ENCODE measurements at regions not wholly inside any gene's neighbourhood (a gene's known extent, or its start where the extent isn't known, plus 50 kb on each side); places are given as distances from the start of the nearest gene placed in this dataset.

GRCh38 chr10:2145926-2146478 is 408.7 kb upstream of the ADARB2 start:
- no peak for DNase-seq (ENCODE audit: low read depth, low spot score)
- in situ Hi-C loops (cut with HindIII; ENCODE audit: low pct_unique_long_range_greater_than_20kb, low sequenced_read_pairs): no loop called here

DNA sequence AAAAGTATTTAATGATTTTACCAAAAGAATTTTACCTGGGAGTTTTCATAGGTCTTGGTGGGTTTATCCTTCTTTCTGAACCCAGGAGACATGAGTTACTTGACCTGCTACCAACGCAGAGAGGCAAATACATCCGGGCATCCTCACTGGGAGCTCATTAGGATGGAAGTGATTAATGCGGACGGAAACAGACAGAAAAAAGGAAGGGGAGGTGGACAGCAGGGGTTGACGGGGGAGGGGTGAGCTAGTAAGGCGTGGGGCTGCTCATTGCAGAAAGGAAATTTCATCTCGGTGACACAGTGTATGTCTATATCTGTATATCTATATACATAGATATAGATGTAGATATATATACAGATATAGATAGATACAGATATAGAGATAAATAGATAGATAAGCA is 408.2 kb upstream of the ADARB2 start:
- in situ Hi-C loops (cut with HindIII; ENCODE audit: low pct_unique_long_range_greater_than_20kb, low sequenced_read_pairs): no loop called here
- DNase-seq (ENCODE audit: low read depth, low spot score): no peak

DNA sequence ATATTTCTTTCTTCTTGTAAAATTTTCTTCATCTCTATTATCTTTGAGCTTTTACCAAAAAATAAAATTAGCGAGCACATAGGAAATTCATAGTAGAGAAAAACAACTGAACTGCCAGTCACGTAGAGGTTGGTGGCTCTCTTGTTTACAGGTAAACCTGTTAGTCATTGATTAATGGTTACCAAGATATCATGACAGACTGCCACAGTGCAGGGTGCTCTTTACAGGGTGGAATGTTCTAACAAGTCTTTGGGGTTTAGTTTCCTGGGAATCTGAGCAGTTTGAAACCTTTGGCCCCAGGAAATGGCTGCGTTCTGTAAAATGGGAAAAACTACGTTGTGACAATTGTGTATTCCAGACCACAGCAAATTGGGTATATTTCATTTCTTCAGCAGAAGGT is 407.3 kb upstream of the ADARB2 start:
- in situ Hi-C loops (cut with HindIII; ENCODE audit: low pct_unique_long_range_greater_than_20kb, low sequenced_read_pairs): no loop called here
- no peak for DNase-seq (ENCODE audit: low read depth, low spot score)

DNA sequence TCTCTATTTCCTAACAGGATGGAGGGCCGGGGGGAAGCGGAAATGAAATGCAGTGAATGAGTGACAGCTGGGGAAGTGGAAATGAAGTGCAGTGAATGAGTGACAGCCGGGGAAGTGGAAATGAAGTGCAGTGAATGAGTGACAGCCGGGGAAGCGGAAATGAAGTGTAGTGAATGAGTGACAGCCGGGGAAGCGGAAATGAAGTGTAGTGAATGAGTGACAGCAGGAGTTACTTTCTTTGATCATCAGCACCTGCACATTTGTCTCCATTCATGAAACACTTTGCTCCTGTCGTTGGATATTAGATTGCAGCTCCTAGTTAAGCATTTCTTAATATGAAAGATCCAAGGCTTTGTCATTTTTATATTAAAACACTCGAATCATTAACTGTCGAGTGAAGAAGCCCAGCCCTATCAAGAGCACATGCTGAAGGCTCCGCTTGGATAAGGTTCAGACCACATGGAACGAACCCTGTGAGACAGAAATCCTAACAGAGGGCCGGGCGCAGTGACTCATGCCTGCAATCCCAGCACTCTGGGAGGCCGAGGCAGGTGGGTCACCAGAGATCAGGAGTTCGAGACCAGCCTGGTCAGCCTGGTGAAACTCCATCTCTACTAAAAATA is 406.0 kb upstream of the ADARB2 start:
- DNase-seq (ENCODE audit: low read depth, low spot score): no peak
- in situ Hi-C loops (cut with HindIII; ENCODE audit: low pct_unique_long_range_greater_than_20kb, low sequenced_read_pairs): no loop called here

DNA sequence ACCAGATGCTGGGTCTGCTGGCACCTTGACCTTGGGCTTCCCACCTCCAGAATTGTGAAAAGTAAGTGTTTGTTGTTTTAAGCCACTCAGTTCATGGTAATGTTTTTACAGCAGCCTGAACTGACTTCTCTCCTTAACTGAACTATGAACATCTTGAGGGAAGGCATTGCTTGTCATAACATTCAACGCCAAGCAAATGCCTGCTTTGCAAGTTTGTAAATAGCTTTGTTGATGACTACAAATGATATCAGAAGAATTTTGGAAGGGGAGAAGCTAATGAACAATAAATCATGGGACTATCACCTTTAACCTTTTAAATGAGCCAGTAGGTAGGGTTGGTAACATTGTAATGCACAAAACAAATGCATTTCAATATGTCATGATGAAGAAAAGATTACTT is 402.4 kb upstream of the ADARB2 start:
- DNase-seq (ENCODE audit: low read depth, low spot score): no peak
- in situ Hi-C loops (cut with HindIII; ENCODE audit: low pct_unique_long_range_greater_than_20kb, low sequenced_read_pairs): no loop called here

DNA sequence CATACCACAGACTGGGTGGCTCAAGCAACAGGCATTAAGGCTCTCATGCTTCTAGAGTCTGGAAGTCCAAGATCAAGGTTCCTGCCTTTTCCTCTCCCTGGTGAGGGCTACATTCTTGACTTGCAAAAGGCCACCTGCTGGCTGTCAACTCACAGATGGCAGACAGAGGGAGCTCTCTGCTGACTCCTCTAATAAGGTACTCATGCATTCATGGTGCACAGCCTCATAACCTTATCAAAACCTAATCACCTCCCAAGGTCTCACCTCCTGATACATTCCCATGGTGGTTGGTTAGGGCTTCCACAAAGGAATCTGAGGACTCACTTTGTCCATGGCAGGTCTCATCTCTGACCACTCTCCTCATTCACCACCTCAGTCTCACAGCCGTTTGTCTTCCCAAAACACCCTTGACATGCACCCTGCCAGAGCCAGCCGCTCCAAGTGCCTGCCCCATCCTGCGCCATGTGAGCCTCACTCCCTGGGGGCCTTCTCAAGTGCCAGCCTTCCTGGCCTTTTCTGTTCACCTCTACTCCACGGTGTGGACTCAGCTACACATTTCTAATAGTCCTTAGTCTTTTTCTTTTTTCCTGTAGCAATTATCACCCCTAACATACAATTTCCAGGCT is 400.3 kb upstream of the ADARB2 start:
- DNase-seq (ENCODE audit: low read depth, low spot score): peak; percentile 45

DNA sequence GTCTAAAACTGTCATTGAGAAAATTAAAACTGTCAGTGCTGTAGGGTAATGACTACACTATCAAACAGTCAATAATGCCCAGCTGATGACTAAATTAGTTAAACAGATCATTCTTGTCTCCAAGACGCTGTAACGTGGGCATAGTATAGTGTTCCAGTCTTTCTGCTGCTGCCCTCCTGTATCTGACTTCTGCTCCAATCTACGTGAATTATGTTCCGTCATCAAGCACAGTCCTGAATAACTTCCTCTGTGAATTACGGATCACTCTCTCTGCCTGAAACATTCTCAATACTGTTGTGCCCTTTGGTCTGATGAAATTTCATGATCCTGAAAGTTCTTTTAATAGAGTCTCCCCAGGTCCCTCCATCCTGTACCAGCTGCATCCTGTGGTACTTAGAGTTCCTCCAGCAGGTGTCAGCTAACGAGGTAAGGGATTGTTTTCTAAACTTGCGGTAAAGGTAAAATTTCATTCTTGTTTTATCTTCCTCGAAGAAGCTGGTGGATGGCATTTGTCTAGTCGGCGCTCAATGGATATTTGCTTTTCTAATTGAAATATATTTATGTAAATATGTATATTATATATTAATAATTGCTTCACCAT is 393.5 kb upstream of the ADARB2 start:
- in situ Hi-C loops (cut with HindIII; ENCODE audit: low pct_unique_long_range_greater_than_20kb, low sequenced_read_pairs): no loop called here
- DNase-seq (ENCODE audit: low read depth, low spot score): no peak

More for the DNA sequence above, 400.3 kb upstream of the ADARB2 start:
- in situ Hi-C loops (cut with HindIII; ENCODE audit: low pct_unique_long_range_greater_than_20kb, low sequenced_read_pairs): no loop called here

GRCh38 chr10:2128991-2129390 is 391.7 kb upstream of the ADARB2 start:
- DNase-seq (ENCODE audit: low read depth, low spot score): no peak
- in situ Hi-C loops (cut with HindIII; ENCODE audit: low pct_unique_long_range_greater_than_20kb, low sequenced_read_pairs): no loop called here

DNA sequence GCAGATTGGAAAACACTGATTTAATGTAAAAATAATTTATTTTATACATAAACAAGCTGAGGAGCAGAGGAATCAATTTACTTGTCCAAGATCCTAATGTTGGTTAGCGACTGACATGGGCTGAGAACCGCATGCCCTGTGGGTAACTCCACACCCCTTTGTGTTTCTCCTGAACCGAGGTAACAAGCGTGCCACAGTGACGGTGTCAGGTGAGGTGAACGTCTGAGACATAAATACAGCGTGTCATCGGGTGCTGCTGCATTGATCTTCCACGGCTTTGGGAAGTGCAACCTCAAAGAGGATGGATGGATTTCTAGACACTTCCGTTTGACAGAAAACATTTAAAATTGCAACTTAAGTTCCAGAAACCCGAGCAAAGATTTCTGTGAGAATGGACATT is 386.8 kb upstream of the ADARB2 start:
- no peak for DNase-seq (ENCODE audit: low read depth, low spot score)
- in situ Hi-C loops (cut with HindIII; ENCODE audit: low pct_unique_long_range_greater_than_20kb, low sequenced_read_pairs): no loop called here

- DNase-seq (ENCODE audit: low read depth, low spot score): no peak
- in situ Hi-C loops (cut with HindIII; ENCODE audit: low pct_unique_long_range_greater_than_20kb, low sequenced_read_pairs): no loop called here
These were observed 385.3 kb upstream of the ADARB2 start for GRCh38 chr10:2122431-2123124.

DNA sequence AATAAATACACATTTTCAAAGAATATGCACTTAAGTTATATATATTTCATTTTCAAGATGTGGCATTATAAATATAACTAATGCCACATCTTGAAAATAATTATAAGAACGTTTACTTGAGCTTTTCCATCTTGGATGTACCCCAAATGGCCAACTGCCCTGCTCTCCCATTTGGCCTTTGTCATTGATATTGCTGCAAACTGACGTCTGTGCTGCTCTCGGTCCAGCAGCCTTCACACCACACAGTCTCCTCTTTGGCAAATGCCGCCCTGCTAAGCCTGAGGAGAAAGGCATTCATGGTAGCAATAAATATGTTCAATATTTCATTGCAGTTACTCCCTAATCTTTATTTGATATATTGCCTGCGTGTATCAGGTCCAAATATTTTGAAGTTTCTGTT is 384.6 kb upstream of the ADARB2 start:
- in situ Hi-C loops (cut with HindIII; ENCODE audit: low pct_unique_long_range_greater_than_20kb, low sequenced_read_pairs): no loop called here
- DNase-seq (ENCODE audit: low read depth, low spot score): no peak

DNA sequence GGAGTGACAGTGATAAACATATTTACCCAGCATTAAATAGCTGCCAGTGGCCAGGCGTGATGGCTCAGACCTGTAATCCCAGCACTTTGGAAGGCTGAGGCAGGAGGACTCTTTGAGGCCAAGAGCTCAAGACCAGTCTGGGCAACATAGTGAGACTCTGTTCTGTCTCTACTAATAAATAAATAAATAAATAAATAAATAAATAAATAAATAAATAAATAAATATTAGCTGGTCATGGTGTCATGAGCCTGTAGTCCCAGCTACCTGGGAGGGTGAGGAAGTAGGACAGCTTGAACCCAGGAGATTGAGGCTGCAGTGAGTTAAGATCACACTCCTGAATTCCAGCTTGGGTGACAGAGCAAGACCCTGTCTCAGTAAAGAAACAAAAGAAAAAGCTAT is 384.0 kb upstream of the ADARB2 start:
- in situ Hi-C loops (cut with HindIII; ENCODE audit: low pct_unique_long_range_greater_than_20kb, low sequenced_read_pairs): no loop called here
- no peak for DNase-seq (ENCODE audit: low read depth, low spot score)

DNA sequence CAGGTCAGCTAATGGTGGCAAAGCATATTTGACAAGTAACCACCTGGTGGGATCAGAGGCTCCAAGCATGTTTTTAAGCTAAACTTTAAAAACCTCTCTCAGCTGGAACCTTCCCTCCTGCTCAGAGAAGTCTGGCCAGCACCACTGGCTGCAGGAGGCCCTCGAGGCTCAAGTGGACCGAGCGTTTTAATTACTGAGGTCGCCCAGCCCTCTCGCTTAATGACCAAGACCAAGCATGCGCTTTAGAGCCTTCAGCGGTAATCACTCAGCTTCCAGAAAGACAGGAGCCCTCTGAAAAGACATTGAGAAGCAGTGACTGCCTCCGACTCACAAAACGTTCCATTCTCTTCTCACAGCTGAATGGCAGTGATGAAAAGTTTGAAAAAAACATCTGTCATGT is 383.4 kb upstream of the ADARB2 start:
- no peak for DNase-seq (ENCODE audit: low read depth, low spot score)
- in situ Hi-C loops (cut with HindIII; ENCODE audit: low pct_unique_long_range_greater_than_20kb, low sequenced_read_pairs): no loop called here

- in situ Hi-C loops (cut with HindIII; ENCODE audit: low pct_unique_long_range_greater_than_20kb, low sequenced_read_pairs): no loop called here
- no peak for DNase-seq (ENCODE audit: low read depth, low spot score)
These were observed 382.0 kb upstream of the ADARB2 start for GRCh38 chr10:2119316-2119715.

DNA sequence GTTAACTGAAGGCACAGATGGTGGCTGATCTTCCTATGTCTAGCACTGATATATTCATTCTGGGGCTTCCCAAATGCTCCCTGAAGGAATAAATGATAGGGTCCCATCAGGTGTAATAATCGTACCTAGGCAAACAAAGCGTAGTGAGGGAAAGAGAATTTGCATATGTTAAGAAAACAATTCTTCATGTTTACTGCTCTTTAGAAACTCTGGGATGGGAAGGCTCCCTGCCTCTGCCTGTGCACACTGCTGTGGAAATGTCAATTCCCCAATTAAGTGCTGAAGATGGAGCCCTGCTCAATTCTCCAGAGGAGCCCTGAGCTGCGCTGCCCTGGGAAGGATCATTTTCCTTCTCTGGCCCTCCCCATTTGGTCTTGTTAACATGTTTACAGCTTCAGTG is 380.9 kb upstream of the ADARB2 start:
- no peak for DNase-seq (ENCODE audit: low read depth, low spot score)
- in situ Hi-C loops (cut with HindIII; ENCODE audit: low pct_unique_long_range_greater_than_20kb, low sequenced_read_pairs): no loop called here

- DNase-seq (ENCODE audit: low read depth, low spot score): no peak
- in situ Hi-C loops (cut with HindIII; ENCODE audit: low pct_unique_long_range_greater_than_20kb, low sequenced_read_pairs): no loop called here
These were observed 380.3 kb upstream of the ADARB2 start for GRCh38 chr10:2117641-2118040.

GRCh38 chr10:2111965-2112364 is 374.6 kb upstream of the ADARB2 start:
- peak; percentile 6 for DNase-seq (ENCODE audit: low read depth, low spot score)
- in situ Hi-C loops (cut with HindIII; ENCODE audit: low pct_unique_long_range_greater_than_20kb, low sequenced_read_pairs): no loop called here

DNA sequence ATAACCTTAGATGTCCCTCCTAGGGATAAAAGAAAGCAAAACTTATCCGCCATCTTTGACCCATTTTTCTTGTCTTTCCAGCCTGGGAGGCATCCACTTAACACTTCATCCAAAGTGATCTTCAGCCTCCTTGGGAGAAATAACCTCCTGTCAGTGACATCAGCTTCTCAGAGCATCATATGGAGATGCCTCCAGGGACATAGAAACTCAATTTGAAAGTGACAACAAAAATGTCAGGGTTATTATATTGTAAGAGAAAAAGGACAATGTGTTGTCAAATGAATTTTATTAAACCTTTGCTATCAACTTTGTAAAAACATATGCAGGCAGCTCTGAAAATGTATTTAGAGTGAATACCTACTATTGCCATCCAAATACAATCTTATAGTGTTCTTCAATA is 371.2 kb upstream of the ADARB2 start:
- DNase-seq (ENCODE audit: low read depth, low spot score): no peak
- in situ Hi-C loops (cut with HindIII; ENCODE audit: low pct_unique_long_range_greater_than_20kb, low sequenced_read_pairs): no loop called here

GRCh38 chr10:2106641-2107040 is 369.3 kb upstream of the ADARB2 start:
- DNase-seq (ENCODE audit: low read depth, low spot score): no peak
- in situ Hi-C loops (cut with HindIII; ENCODE audit: low pct_unique_long_range_greater_than_20kb, low sequenced_read_pairs): no loop called here

Measured in SK-MEL-5 (cell line).